HEK293T (cell line): ENCODE measurements at regions not wholly inside any gene's neighbourhood (a gene's known extent, or its start where the extent isn't known, plus 50 kb on each side); places are given as distances from the start of the nearest gene placed in this dataset.

Experiments
- BHLHE40 ChIP-seq: fragments of 450-650 bp; IDR thresholded peaks from 2 replicates; pipeline ENCODE4 v1.6.1; 2016; ENCODE audit warnings: mild to moderate bottlenecking, moderate library complexity, borderline replicate concordance
- FOXA1 ChIP-seq: fragments of 450-650 bp; IDR thresholded peaks from 2 replicates; pipeline ENCODE4 v1.6.1; 2016; ENCODE audit warnings: mild to moderate bottlenecking
- FOXK2 ChIP-seq: fragments of 450-650 bp; IDR thresholded peaks from 2 replicates; pipeline ENCODE4 v1.6.1; 2016; ENCODE audit warnings: mild to moderate bottlenecking
- FOXM1 ChIP-seq: fragments of 450-650 bp; IDR thresholded peaks from 2 replicates; pipeline ENCODE4 v1.6.1; 2017; ENCODE audit warnings: mild to moderate bottlenecking, borderline replicate concordance
- HDGF ChIP-seq: fragments of 450-650 bp; IDR thresholded peaks from 2 replicates; pipeline ENCODE4 v1.6.1; 2017; ENCODE audit warnings: antibody characterized with exemption, borderline replicate concordance
- LEF1 ChIP-seq: fragments of 450-650 bp; IDR thresholded peaks from 2 replicates; pipeline ENCODE4 v1.6.1; 2017; ENCODE audit warnings: mild to moderate bottlenecking, borderline replicate concordance
- NFRKB ChIP-seq: fragments of 450-650 bp; IDR thresholded peaks from 2 replicates; pipeline ENCODE4 v1.6.1; 2016; ENCODE audit warnings: mild to moderate bottlenecking, moderate library complexity
- SP1 ChIP-seq: fragments of 450-650 bp; IDR thresholded peaks from 2 replicates; pipeline ENCODE4 v1.6.1; 2017
- SUZ12 ChIP-seq: fragments of 450-650 bp; IDR thresholded peaks from 2 replicates; pipeline ENCODE4 v1.6.1; 2016; ENCODE audit warnings: mild to moderate bottlenecking
- ZNF384 ChIP-seq: fragments of 450-650 bp; IDR thresholded peaks from 2 replicates; pipeline ENCODE4 v1.6.1; 2016
- TF ChIP-seq, protein P1 (sequence below): fragments of 450-650 bp; IDR thresholded peaks from 2 replicates; pipeline ENCODE4 v1.6.1; 2016

DNA sequence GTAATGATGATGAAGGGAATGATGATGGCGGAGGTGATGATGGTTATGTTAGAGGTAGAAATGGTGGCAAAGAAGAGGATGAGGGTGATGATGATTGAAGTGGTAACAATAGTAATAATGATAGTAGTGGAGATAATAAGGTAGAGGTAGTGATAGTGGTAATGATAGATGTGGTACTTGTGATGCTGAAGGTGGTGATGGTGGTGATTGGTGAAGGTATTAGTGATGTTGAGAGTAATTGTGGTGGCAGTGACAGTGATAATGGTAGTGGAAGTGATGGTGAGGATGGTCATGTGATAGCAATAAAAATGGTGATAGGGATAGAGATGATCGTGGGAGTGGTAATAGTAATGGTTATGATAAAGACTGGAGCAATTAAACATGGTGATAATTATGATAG, 108.8 kb downstream of the EFNB1 start:
- TF ChIP-seq LEF1 (no peak), BHLHE40 (no peak), FOXK2 (no peak), FOXM1 (no peak), SP1 (0 out of 2 replicates have a peak, but pooled peaks have one; percentile 13), ZNF384 (no peak), HDGF (no peak), FOXA1 (no peak), SUZ12 (no peak), NFRKB (no peak)
- TF ChIP-seq, protein P1, sequence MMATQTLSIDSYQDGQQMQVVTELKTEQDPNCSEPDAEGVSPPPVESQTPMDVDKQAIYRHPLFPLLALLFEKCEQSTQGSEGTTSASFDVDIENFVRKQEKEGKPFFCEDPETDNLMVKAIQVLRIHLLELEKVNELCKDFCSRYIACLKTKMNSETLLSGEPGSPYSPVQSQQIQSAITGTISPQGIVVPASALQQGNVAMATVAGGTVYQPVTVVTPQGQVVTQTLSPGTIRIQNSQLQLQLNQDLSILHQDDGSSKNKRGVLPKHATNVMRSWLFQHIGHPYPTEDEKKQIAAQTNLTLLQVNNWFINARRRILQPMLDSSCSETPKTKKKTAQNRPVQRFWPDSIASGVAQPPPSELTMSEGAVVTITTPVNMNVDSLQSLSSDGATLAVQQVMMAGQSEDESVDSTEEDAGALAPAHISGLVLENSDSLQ: no peak
